ENCODE measurements at regions not wholly inside any gene's neighbourhood (a gene's known extent, or its start where the extent isn't known, plus 50 kb on each side); places are given as distances from the start of the nearest gene placed in this dataset.

DNA sequence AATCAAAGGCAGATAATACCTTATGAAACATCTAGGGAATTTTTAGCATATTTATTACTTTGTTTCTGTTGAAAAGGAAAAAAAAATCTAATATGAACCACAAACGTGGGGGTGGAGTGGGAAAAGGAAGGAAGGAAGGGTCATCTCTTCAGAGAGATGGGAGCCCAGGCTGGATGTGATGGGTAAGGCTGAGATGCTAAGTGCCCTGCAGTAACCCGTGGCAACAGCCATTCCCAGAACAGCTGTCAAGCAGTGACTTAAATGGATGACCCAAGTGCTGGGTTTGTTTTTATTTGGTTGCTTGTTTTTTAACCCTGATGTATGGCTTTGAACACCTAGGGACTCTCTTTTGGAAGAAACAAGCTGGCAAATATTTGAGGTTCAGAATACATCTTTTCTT, 50.7 kb upstream of the KLF7 start:
- Histone ChIP-seq H2BK120ac (ENCODE audit: low read depth, low read length) (no peak overlapping the region), H3K4me2 (ENCODE audit: low read length) (no peak overlapping the region), H2BK15ac (replicated peaks; ENCODE audit: low read depth) (no peak overlapping the region), H3K9ac (ENCODE audit: low read length) (no peak overlapping the region), H2AK5ac (ENCODE audit: low read length) (no peak overlapping the region), H3K79me1 (ENCODE audit: low read length) (no peaks in the 10 kb centered on the region), H4K5ac (ENCODE audit: low read length) (no peak overlapping the region), H2BK5ac (ENCODE audit: low read length) (no peak overlapping the region), H3K36me3 (ENCODE audit: control insufficient read depth, insufficient read depth, low read length) (no peaks in the 10 kb centered on the region), H3K4me1 (ENCODE audit: control insufficient read depth, low read depth, low read length) (no peaks in the 10 kb centered on the region), H3K23ac (ENCODE audit: low read length) (no peak overlapping the region), H3K56ac (ENCODE audit: low read length) (no peak overlapping the region), H3K18ac (ENCODE audit: low read length) (no peak overlapping the region), H3K27ac (ENCODE audit: low read depth, low read length) (no peak overlapping the region), H3K4ac (ENCODE audit: low read depth, low read length) (no peak overlapping the region), H3K79me2 (ENCODE audit: control insufficient read depth, insufficient read depth, low read length) (no peaks in the 10 kb centered on the region), H3K27me3 (ENCODE audit: insufficient read depth, low read length, poor library complexity) (no peaks in the 10 kb centered on the region), H3K4me3 (ENCODE audit: low read length) (no peak overlapping the region), H4K8ac (ENCODE audit: low read depth, low read length) (no peak overlapping the region)
- no CpG with 5 or more reads among the region's 2 CpGs for WGBS (ENCODE audit: extremely low coverage, insufficient coverage, low lambda C conversion rate)
- no peak for DNase-seq

DNA sequence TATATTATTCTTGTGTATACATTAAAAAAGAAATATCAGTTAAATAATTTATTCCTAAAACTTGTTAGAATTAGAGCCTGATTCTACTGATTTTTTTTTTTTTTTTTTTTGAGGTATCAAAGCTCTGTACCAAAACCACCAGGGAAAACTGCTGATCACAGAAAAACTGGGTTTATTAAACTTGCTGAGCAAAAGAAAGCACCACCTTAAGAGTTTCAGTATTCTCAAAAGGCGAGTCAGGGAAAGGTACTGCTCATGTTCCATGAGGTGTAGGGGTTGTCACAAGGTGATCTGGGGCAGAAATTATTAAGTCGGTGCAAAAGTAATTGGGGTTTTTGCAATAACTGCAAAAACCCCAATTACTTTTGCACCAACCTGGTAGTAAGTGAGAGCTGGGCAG, 51.7 kb upstream of the KLF7 start:
- no peak overlapping the region for H3K4me2 ChIP-seq (ENCODE audit: low read length)

DNA sequence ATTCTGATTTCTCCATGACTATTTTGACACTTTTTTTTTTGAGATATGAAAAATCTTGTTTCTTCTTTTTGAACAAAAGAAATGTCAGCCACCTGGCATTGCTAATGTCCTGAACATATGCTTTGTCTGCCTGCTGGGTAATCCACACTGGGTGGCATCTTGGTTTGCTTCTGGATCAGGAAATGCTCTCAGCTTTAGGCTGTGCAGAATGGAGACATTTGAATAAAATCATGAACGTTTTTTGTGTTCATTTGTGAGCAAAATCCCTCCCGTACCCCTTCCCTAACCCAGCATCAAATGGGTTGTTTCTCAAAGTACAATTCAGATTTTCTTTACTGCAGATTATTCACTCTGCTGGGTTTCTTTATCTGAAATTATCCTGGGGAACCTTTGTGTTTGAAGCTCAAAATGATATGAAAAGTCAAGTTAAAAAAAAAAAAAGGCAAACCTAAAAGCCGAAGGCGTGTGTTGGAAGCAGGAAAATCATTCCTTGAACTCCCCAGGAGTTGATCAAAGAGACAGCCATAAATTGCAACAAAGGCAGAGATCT, 53.4 kb upstream of the KLF7 start:
- no peak for DNase-seq
- Histone ChIP-seq H4K5ac (ENCODE audit: low read length) (no peak overlapping the region), H3K18ac (ENCODE audit: low read length) (no peak overlapping the region), H3K56ac (ENCODE audit: low read length) (no peak overlapping the region), H2BK120ac (ENCODE audit: low read depth, low read length) (no peak overlapping the region), H3K4me1 (ENCODE audit: control insufficient read depth, low read depth, low read length) (peaks cover 3% of the 10 kb centered on the region), H3K9ac (ENCODE audit: low read length) (no peak overlapping the region), H4K8ac (ENCODE audit: low read depth, low read length) (no peak overlapping the region), H3K27ac (ENCODE audit: low read depth, low read length) (no peak overlapping the region), H3K4ac (ENCODE audit: low read depth, low read length) (no peak overlapping the region), H3K4me3 (ENCODE audit: low read length) (no peak overlapping the region), H3K27me3 (ENCODE audit: insufficient read depth, low read length, poor library complexity) (no peaks in the 10 kb centered on the region), H2AK5ac (ENCODE audit: low read length) (no peak overlapping the region), H3K36me3 (ENCODE audit: control insufficient read depth, insufficient read depth, low read length) (no peaks in the 10 kb centered on the region), H2BK5ac (ENCODE audit: low read length) (no peak overlapping the region), H2BK15ac (replicated peaks; ENCODE audit: low read depth) (no peak overlapping the region), H3K79me2 (ENCODE audit: control insufficient read depth, insufficient read depth, low read length) (no peaks in the 10 kb centered on the region), H3K4me2 (ENCODE audit: low read length) (no peak overlapping the region), H3K23ac (ENCODE audit: low read length) (no peak overlapping the region), H3K79me1 (ENCODE audit: low read length) (no peaks in the 10 kb centered on the region)
- no CpG with 5 or more reads among the region's 4 CpGs for WGBS (ENCODE audit: extremely low coverage, insufficient coverage, low lambda C conversion rate)

More for the DNA sequence above, 51.7 kb upstream of the KLF7 start:
- H3K4ac ChIP-seq (ENCODE audit: low read depth, low read length) = no peak overlapping the region
- no peak overlapping the region for H2BK5ac ChIP-seq (ENCODE audit: low read length)
- WGBS (ENCODE audit: extremely low coverage, insufficient coverage, low lambda C conversion rate) = no CpG with 5 or more reads among the region's 2 CpGs
- no peaks in the 10 kb centered on the region for H3K79me2 ChIP-seq (ENCODE audit: control insufficient read depth, insufficient read depth, low read length)
- no peaks in the 10 kb centered on the region for H3K79me1 ChIP-seq (ENCODE audit: low read length)
- no peak overlapping the region for H2BK15ac ChIP-seq (replicated peaks; ENCODE audit: low read depth)
- H3K23ac ChIP-seq (ENCODE audit: low read length) = no peak overlapping the region
- H3K27ac ChIP-seq (ENCODE audit: low read depth, low read length) = no peak overlapping the region
- no peaks in the 10 kb centered on the region for H3K27me3 ChIP-seq (ENCODE audit: insufficient read depth, low read length, poor library complexity)
- H3K18ac ChIP-seq (ENCODE audit: low read length) = no peak overlapping the region
- H4K5ac ChIP-seq (ENCODE audit: low read length) = no peak overlapping the region
- no peaks in the 10 kb centered on the region for H3K36me3 ChIP-seq (ENCODE audit: control insufficient read depth, insufficient read depth, low read length)
- no peak overlapping the region for H3K4me3 ChIP-seq (ENCODE audit: low read length)
- no peak overlapping the region for H4K8ac ChIP-seq (ENCODE audit: low read depth, low read length)
- DNase-seq = no peak
- H3K9ac ChIP-seq (ENCODE audit: low read length) = no peak overlapping the region
- H3K56ac ChIP-seq (ENCODE audit: low read length) = no peak overlapping the region
- no peak overlapping the region for H2BK120ac ChIP-seq (ENCODE audit: low read depth, low read length)
- H2AK5ac ChIP-seq (ENCODE audit: low read length) = no peak overlapping the region
- H3K4me1 ChIP-seq (ENCODE audit: control insufficient read depth, low read depth, low read length) = peaks cover 2% of the 10 kb centered on the region

DNA sequence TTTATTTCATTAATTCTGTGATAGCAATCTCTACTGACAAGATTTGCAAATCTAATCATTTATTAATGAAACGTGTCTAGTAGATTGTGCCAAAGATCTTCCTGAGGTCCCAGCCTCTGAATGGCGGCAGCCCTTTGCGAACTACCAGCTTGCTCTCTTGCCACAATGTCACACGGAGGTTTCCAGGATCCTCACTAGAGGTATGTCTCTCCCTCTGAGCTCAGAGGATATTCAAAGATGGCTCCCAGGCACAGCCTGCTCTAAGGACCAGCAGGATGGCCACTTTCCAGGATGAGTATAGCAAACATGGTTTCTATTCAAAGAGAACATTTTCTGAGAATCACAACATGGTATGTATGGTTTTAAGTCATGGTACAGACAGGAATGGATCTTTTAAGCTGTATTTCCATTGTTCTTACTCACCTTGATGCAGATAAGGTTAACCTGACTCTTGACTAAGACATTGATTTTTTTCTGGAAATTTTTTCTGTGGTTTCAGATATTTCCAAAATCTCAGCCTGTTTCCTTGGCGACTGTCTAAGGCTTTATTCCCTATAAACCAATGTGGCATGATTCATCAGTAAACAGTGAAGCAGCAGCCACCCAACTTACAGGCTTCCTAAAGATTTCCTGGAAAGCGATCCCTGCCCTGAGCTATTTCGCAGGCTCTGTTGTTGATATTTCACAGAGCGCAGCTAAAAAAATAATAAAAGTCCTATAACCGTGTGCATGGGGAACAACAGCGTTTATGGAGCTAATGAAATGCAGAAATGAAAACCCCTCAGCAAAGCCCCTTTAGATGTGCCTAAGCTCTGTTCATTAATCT, 54.1 kb upstream of the KLF7 start:
- peak overlapping the region; percentile 18 for H3K18ac ChIP-seq (ENCODE audit: low read length)
- no peaks in the 10 kb centered on the region for H3K36me3 ChIP-seq (ENCODE audit: control insufficient read depth, insufficient read depth, low read length)
- no peak for DNase-seq
- H2BK5ac ChIP-seq (ENCODE audit: low read length) = no peak overlapping the region
- no peak overlapping the region for H3K4ac ChIP-seq (ENCODE audit: low read depth, low read length)
- WGBS (ENCODE audit: extremely low coverage, insufficient coverage, low lambda C conversion rate) = no CpG with 5 or more reads among the region's 10 CpGs
- no peak overlapping the region for H3K4me3 ChIP-seq (ENCODE audit: low read length)
- no peaks in the 10 kb centered on the region for H3K27me3 ChIP-seq (ENCODE audit: insufficient read depth, low read length, poor library complexity)
- H4K5ac ChIP-seq (ENCODE audit: low read length) = peak overlapping the region; percentile 6
- H3K56ac ChIP-seq (ENCODE audit: low read length) = no peak overlapping the region
- H3K79me2 ChIP-seq (ENCODE audit: control insufficient read depth, insufficient read depth, low read length) = no peaks in the 10 kb centered on the region
- no peak overlapping the region for H3K23ac ChIP-seq (ENCODE audit: low read length)
- no peak overlapping the region for H4K8ac ChIP-seq (ENCODE audit: low read depth, low read length)
- no peaks in the 10 kb centered on the region for H3K79me1 ChIP-seq (ENCODE audit: low read length)
- no peak overlapping the region for H2BK15ac ChIP-seq (replicated peaks; ENCODE audit: low read depth)
- H3K27ac ChIP-seq (ENCODE audit: low read depth, low read length) = no peak overlapping the region
- H3K4me2 ChIP-seq (ENCODE audit: low read length) = no peak overlapping the region
- H2AK5ac ChIP-seq (ENCODE audit: low read length) = no peak overlapping the region
- H3K9ac ChIP-seq (ENCODE audit: low read length) = no peak overlapping the region
- H3K4me1 ChIP-seq (ENCODE audit: control insufficient read depth, low read depth, low read length) = peaks cover 8% of the 10 kb centered on the region
- H2BK120ac ChIP-seq (ENCODE audit: low read depth, low read length) = no peak overlapping the region

DNA sequence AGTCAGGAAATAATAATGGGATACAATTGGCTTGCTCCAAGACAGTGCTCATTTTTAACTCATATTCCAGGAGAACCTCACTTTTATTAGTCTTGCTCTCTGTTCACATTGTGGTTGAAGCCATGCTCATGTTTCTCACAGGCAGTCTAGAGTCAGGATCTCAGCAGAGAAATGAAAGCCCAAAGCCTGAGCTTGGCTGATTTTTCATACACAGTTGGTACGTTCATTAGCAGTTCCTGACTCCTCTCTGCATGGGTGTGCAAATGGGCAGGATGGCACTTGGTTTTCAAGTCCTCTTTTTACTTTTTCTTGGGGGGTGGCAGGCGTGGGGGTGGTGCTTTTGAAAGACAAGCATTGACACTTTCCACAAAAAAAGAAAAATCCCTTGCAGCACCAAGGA, 56.0 kb upstream of the KLF7 start:
- peak overlapping the region; percentile 1 for H3K18ac ChIP-seq (ENCODE audit: low read length)
- H3K4me2 ChIP-seq (ENCODE audit: low read length) = no peak overlapping the region
- no peak overlapping the region for H2BK5ac ChIP-seq (ENCODE audit: low read length)
- H3K79me2 ChIP-seq (ENCODE audit: control insufficient read depth, insufficient read depth, low read length) = no peaks in the 10 kb centered on the region
- DNase-seq = no peak
- H2AK5ac ChIP-seq (ENCODE audit: low read length) = no peak overlapping the region
- peaks cover 24% of the 10 kb centered on the region for H3K4me1 ChIP-seq (ENCODE audit: control insufficient read depth, low read depth, low read length)
- H3K27ac ChIP-seq (ENCODE audit: low read depth, low read length) = no peak overlapping the region
- H3K79me1 ChIP-seq (ENCODE audit: low read length) = no peaks in the 10 kb centered on the region
- H3K36me3 ChIP-seq (ENCODE audit: control insufficient read depth, insufficient read depth, low read length) = no peaks in the 10 kb centered on the region
- H2BK15ac ChIP-seq (replicated peaks; ENCODE audit: low read depth) = no peak overlapping the region
- H3K23ac ChIP-seq (ENCODE audit: low read length) = no peak overlapping the region
- no CpG with 5 or more reads among the region's 2 CpGs for WGBS (ENCODE audit: extremely low coverage, insufficient coverage, low lambda C conversion rate)
- H3K56ac ChIP-seq (ENCODE audit: low read length) = peak overlapping the region; percentile 40
- H4K8ac ChIP-seq (ENCODE audit: low read depth, low read length) = no peak overlapping the region
- no peak overlapping the region for H3K9ac ChIP-seq (ENCODE audit: low read length)
- H3K4me3 ChIP-seq (ENCODE audit: low read length) = no peak overlapping the region
- no peaks in the 10 kb centered on the region for H3K27me3 ChIP-seq (ENCODE audit: insufficient read depth, low read length, poor library complexity)
- no peak overlapping the region for H2BK120ac ChIP-seq (ENCODE audit: low read depth, low read length)
- H3K4ac ChIP-seq (ENCODE audit: low read depth, low read length) = no peak overlapping the region
- no peak overlapping the region for H4K5ac ChIP-seq (ENCODE audit: low read length)

All from mesendoderm (in vitro differentiated cells).